Suprapubic skin (tissue), 4 donors: ENCODE measurements at regions not wholly inside any gene's neighbourhood (a gene's known extent, or its start where the extent isn't known, plus 50 kb on each side); places are given as distances from the start of the nearest gene placed in this dataset.

Source experiments
- DNase-seq, 2 donors: peaks; one replicate each; pipeline ENCODE4 v3.0.0-alpha.2; 2019; ENCODE audit warnings: low spot score in 2 of 2
- H3K27ac ChIP-seq: fragments of 200-600 bp; sonication (generic); one replicate; pipeline ENCODE4 v1.5.1; 2019
- H3K27me3 ChIP-seq: fragments of 200-600 bp; sonication (generic); one replicate; pipeline ENCODE4 v1.5.1; 2019
- H3K36me3 ChIP-seq: fragments of 200-600 bp; sonication (generic); one replicate; pipeline ENCODE4 v1.5.1; 2019
- H3K4me1 ChIP-seq: fragments of 200-600 bp; sonication (generic); one replicate; pipeline ENCODE4 v1.5.1; 2019
- H3K4me3 ChIP-seq: fragments of 200-600 bp; sonication (generic); one replicate; pipeline ENCODE4 v1.5.1; 2019; ENCODE audit warnings: mild to moderate bottlenecking
- H3K9me3 ChIP-seq: fragments of 200-600 bp; sonication (generic); one replicate; pipeline ENCODE4 v1.5.1; 2019
- EP300 ChIP-seq: sonication (generic); formaldehyde crosslinking; IDR thresholded peaks from one replicate; pipeline ENCODE4 v1.6.1; 2017; ENCODE audit warnings: antibody characterized with exemption
- POLR2A ChIP-seq, 2 donors: fragments of 450-650 bp; IDR thresholded peaks; one replicate each; pipeline ENCODE4 v1.6.1; 2017; ENCODE audit warnings: antibody characterized with exemption in 2 of 2, mild to moderate bottlenecking in 2 of 2, moderate library complexity in 2 of 2
- POLR2AphosphoS5 ChIP-seq, 3 donors: sonication (generic); formaldehyde crosslinking; IDR thresholded peaks; one replicate each; pipeline ENCODE4 v1.6.1; 2017; ENCODE audit warnings: antibody characterized with exemption in 3 of 3
- WGBS: methylation state at CpG from one replicate; pipeline ENCODE4 v1.1.5; 2018; 5-methylcytosine and 5-hydroxymethylcytosine counted together
- TF ChIP-seq, protein P1 (sequence below), 2 donors: fragments of 200-600 bp in 1 of 2; fragments of 450-650 bp in 1 of 2; sonication (generic) in 1 of 2; IDR thresholded peaks; one replicate each; pipeline ENCODE4 v1.5.1; 2016 to 2019; ENCODE audit warnings: antibody characterized with exemption in 2 of 2, mild to moderate bottlenecking in 1 of 2, moderate library complexity in 1 of 2

DNA sequence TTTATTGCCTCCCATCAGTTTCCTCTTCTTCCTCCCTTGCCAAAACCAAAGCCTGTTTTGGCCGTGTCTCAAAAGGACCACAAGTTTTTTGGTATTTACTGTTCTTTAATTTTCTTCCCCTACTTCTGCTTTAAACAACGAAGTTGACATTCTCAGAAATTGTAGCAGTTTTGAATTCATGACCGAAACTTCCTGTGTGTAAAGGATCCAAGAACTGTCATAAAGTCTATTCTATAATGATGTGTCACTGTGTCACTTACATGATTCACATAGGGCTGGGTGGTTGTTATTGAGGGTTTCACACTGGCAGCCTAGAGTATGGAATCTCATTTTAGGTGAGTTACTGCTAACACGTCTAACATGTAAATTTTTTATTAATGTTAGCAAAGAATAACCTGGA lies 741.0 kb upstream of the KLHL1 start:
- H3K9me3 ChIP-seq = no peaks in the 10 kb centered on the region
- WGBS = 31% methylated on average over 4 of the region's 4 CpGs
- no peak for DNase-seq
- H3K4me1 ChIP-seq = no peaks in the 10 kb centered on the region
- H3K36me3 ChIP-seq = no peaks in the 10 kb centered on the region
- no peaks in the 10 kb centered on the region for H3K27me3 ChIP-seq
- no peak overlapping the region for H3K4me3 ChIP-seq
- H3K27ac ChIP-seq = no peak overlapping the region
- TF ChIP-seq, protein P1, sequence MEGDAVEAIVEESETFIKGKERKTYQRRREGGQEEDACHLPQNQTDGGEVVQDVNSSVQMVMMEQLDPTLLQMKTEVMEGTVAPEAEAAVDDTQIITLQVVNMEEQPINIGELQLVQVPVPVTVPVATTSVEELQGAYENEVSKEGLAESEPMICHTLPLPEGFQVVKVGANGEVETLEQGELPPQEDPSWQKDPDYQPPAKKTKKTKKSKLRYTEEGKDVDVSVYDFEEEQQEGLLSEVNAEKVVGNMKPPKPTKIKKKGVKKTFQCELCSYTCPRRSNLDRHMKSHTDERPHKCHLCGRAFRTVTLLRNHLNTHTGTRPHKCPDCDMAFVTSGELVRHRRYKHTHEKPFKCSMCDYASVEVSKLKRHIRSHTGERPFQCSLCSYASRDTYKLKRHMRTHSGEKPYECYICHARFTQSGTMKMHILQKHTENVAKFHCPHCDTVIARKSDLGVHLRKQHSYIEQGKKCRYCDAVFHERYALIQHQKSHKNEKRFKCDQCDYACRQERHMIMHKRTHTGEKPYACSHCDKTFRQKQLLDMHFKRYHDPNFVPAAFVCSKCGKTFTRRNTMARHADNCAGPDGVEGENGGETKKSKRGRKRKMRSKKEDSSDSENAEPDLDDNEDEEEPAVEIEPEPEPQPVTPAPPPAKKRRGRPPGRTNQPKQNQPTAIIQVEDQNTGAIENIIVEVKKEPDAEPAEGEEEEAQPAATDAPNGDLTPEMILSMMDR (IDR thresholded peaks at IDR 0.05) = no peak
- TF ChIP-seq POLR2AphosphoS5 (IDR thresholded peaks at IDR 0.05) (no peak), POLR2A (IDR thresholded peaks at IDR 0.05) (no peak), EP300 (no peak)

- TF ChIP-seq POLR2A (IDR thresholded peaks at IDR 0.05) = no peak
- TF ChIP-seq, protein P1 (IDR thresholded peaks at IDR 0.05) = no peak
- no peak for TF ChIP-seq EP300
- no peak for TF ChIP-seq POLR2AphosphoS5 (IDR thresholded peaks at IDR 0.05)
- no peaks in the 10 kb centered on the region for H3K27me3 ChIP-seq
- H3K9me3 ChIP-seq = no peaks in the 10 kb centered on the region
- no peak for DNase-seq
- H3K36me3 ChIP-seq = no peaks in the 10 kb centered on the region
- H3K27ac ChIP-seq = no peak overlapping the region
- 93% methylated on average over 2 of the region's 7 CpGs for whole genome bisulfite sequencing
- no peak overlapping the region for H3K4me3 ChIP-seq
- H3K4me1 ChIP-seq = no peaks in the 10 kb centered on the region
Measured at GRCh38 chr13:70844391-70845108, 736.3 kb upstream of the KLHL1 start.

DNA sequence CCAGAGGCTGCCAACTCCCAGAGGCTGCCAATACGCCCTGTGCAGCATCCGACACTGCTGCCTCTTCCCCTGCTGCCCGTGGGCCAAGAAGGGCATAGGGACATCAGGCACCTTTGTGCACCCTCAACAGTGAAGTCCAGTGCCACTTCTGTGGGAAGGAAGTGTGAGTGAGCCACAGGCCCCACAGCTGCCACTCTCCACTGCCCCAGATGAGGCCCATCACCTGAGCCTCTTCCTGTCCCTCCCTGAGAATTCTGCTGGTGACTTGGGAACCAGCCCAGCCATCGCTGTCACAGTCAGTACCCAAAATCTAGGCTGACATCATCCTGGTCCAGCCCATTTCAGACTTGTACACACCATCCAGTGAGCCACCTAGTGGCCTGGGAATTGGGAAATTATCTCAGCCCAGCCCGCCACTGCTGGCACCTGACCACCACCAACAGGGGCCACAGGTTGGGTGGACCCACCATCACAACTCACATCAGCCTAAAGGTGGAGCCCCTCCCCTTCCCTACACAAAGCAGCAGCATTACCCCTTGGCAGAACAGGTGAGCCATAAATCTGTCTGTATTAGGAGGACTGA lies 733.9 kb upstream of the KLHL1 start:
- WGBS = 88% methylated on average over 2 of the region's 5 CpGs
- H3K36me3 ChIP-seq = no peaks in the 10 kb centered on the region
- H3K4me1 ChIP-seq = no peaks in the 10 kb centered on the region
- no peak overlapping the region for H3K27ac ChIP-seq
- DNase-seq = no peak
- H3K4me3 ChIP-seq = no peak overlapping the region
- no peaks in the 10 kb centered on the region for H3K27me3 ChIP-seq
- TF ChIP-seq POLR2A (IDR thresholded peaks at IDR 0.05) = no peak
- no peak for TF ChIP-seq POLR2AphosphoS5 (IDR thresholded peaks at IDR 0.05)
- TF ChIP-seq EP300 = no peak
- H3K9me3 ChIP-seq = no peaks in the 10 kb centered on the region

DNA sequence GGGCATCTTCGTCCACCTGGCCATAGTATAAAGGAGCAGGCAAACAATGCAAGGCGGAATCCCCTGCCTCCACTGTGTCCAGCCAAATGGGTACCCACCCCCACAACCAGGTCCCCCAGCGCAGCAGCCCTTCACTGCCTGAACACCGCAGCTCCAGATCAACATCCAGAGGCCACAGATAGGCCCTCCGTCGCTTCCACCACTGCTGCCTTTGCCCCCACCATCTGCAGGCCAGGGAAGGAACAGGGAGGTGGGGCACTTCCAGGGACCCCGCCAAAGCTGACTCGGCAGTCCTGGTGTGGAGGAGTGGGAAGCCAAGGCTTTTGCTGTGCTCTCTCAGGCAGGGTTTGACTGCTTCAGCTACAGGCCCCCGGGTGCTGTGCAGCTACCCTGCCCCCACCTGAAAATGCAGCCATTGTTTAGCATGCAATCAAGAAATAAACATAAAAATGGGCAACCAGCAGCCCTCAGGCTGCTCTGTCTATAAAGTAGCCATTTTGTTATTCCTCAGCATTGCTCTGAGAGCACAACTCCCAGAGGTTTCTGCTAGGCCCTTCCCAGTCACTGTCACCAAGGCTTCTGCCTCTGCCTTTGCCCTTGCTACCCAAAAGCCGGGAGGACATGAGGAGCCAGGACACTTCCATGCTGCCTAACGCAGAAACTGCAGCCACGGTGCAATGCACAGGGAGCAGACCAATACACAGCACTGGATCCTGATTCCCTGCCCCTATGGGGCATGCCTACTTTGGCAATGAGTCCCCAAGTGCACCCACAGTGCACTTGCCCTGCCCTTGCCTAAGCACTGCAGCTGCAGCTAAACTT lies 733.2 kb upstream of the KLHL1 start:
- Histone ChIP-seq H3K4me1 (no peaks in the 10 kb centered on the region), H3K4me3 (no peak overlapping the region), H3K27me3 (no peaks in the 10 kb centered on the region), H3K27ac (no peak overlapping the region), H3K36me3 (no peaks in the 10 kb centered on the region), H3K9me3 (no peaks in the 10 kb centered on the region)
- TF ChIP-seq EP300 (no peak), POLR2A (IDR thresholded peaks at IDR 0.05) (no peak), POLR2AphosphoS5 (IDR thresholded peaks at IDR 0.05) (no peak)
- TF ChIP-seq, protein P1 (IDR thresholded peaks at IDR 0.05) = no peak
- no peak for DNase-seq
- WGBS = 100% methylated on average over 5 of the region's 12 CpGs

DNA sequence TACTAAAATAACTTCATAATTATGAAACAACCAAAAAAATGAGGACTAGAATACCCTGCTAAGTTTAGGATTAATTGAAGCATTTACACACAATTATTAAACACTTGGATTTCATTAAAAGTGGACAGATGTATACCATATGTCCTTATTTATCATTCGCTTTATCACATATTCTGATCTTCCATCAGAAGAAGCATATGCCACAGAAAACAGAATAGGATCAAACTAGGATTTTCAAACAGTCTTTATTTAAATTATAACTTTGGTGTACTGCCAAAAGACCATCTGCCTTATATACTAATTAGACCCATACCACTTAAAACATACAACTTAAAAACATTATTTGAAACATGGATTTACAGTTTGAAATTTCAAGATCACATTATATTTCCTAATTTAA lies 727.1 kb upstream of the KLHL1 start:
- no peak overlapping the region for H3K4me3 ChIP-seq
- DNase-seq = no peak
- TF ChIP-seq POLR2A (IDR thresholded peaks at IDR 0.05) (no peak), EP300 (no peak), POLR2AphosphoS5 (IDR thresholded peaks at IDR 0.05) (no peak)
- TF ChIP-seq, protein P1 (IDR thresholded peaks at IDR 0.05) = no peak
- 73% methylated on average over 1 of the region's 1 CpG for WGBS
- H3K9me3 ChIP-seq = no peaks in the 10 kb centered on the region
- no peaks in the 10 kb centered on the region for H3K4me1 ChIP-seq
- no peaks in the 10 kb centered on the region for H3K36me3 ChIP-seq
- H3K27ac ChIP-seq = no peak overlapping the region
- no peaks in the 10 kb centered on the region for H3K27me3 ChIP-seq
